Astrocyte (in vitro differentiated cells and primary cell): ENCODE measurements at regions not wholly inside any gene's neighbourhood (a gene's known extent, or its start where the extent isn't known, plus 50 kb on each side); places are given as distances from the start of the nearest gene placed in this dataset.

ENCODE experiments used
- DNase-seq: peaks from one replicate; pipeline ENCODE4 v3.0.0-alpha.2; 2010; ENCODE audit warnings: low read depth
- FAIRE-seq: peaks from 2 replicates; lab custom pipeline; 2011; peaks lifted over from hg19 to GRCh38; lab: Jason Lieb, UNC
- H2AFZ ChIP-seq: 2 replicates; pipeline ENCODE4 v1.6.0; 2012; ENCODE audit warnings: low read depth, low read length, inconsistent platforms
- H3K27ac ChIP-seq: 2 replicates; pipeline ENCODE4 v1.5.1; 2011; ENCODE audit warnings: low read depth, low read length, inconsistent platforms
- H3K27me3 ChIP-seq: 2 replicates; pipeline ENCODE4 v1.6.0; 2011; ENCODE audit warnings: low read length, inconsistent platforms; ENCODE audit not compliant: insufficient read depth
- H3K36me3 ChIP-seq: 2 replicates; pipeline ENCODE4 v1.5.1; 2011; ENCODE audit warnings: low read length, inconsistent platforms; ENCODE audit not compliant: insufficient read depth
- H3K4me1 ChIP-seq: 2 replicates; pipeline ENCODE4 v1.5.1; 2011; ENCODE audit warnings: low read length, inconsistent platforms; ENCODE audit not compliant: insufficient read depth
- H3K4me2 ChIP-seq: 2 replicates; pipeline ENCODE4 v1.6.0; 2012; ENCODE audit warnings: low read length, inconsistent platforms
- H3K4me3 ChIP-seq: 2 replicates; pipeline ENCODE4 v1.5.1; 2011; ENCODE audit warnings: low read depth, mild to moderate bottlenecking, low read length, inconsistent platforms; ENCODE audit not compliant: insufficient read depth
- H3K79me2 ChIP-seq: 2 replicates; pipeline ENCODE4 v1.6.0; 2012; ENCODE audit warnings: mild to moderate bottlenecking, low read length, inconsistent platforms; ENCODE audit not compliant: insufficient read depth
- H3K9ac ChIP-seq: 2 replicates; pipeline ENCODE4 v1.6.0; 2012; ENCODE audit warnings: mild to moderate bottlenecking, low read length, inconsistent platforms
- H3K9me3 ChIP-seq: 2 replicates; pipeline ENCODE4 v1.5.1; 2012; ENCODE audit warnings: low read depth, mild to moderate bottlenecking, low read length, inconsistent platforms; ENCODE audit not compliant: insufficient read depth
- H4K20me1 ChIP-seq: 2 replicates; pipeline ENCODE4 v1.6.0; 2012; ENCODE audit warnings: low read length, inconsistent platforms; ENCODE audit not compliant: insufficient read depth
- H3K27ac Mint-ChIP-seq: one replicate; pipeline ENCODE4 v1.8.0; 2021; ENCODE audit warnings: mild to moderate bottlenecking, mixed read lengths; ENCODE audit not compliant: unreplicated experiment
- H3K27me3 Mint-ChIP-seq: one replicate; pipeline ENCODE4 v1.8.0; 2021; ENCODE audit warnings: low read depth, mixed read lengths; ENCODE audit not compliant: unreplicated experiment
- H3K36me3 Mint-ChIP-seq: one replicate; pipeline ENCODE4 v1.8.0; 2021; ENCODE audit warnings: low read depth, mixed read lengths; ENCODE audit not compliant: unreplicated experiment
- H3K4me1 Mint-ChIP-seq: one replicate; pipeline ENCODE4 v1.8.0; 2021; ENCODE audit warnings: low read depth, mixed read lengths; ENCODE audit not compliant: unreplicated experiment
- H3K4me3 Mint-ChIP-seq: one replicate; pipeline ENCODE4 v1.8.0; 2021; ENCODE audit warnings: mild to moderate bottlenecking, moderate library complexity, mixed read lengths; ENCODE audit not compliant: unreplicated experiment
- H3K9me3 Mint-ChIP-seq: one replicate; pipeline ENCODE4 v1.8.0; 2021; ENCODE audit warnings: mild to moderate bottlenecking, mixed read lengths; ENCODE audit not compliant: unreplicated experiment
- EZH2 ChIP-seq: IDR thresholded peaks from 2 replicates; pipeline ENCODE4 v1.6.1; 2012; ENCODE audit warnings: mild to moderate bottlenecking, low read length, inconsistent platforms; ENCODE audit not compliant: insufficient read depth
- TF ChIP-seq, protein P1 (sequence below): IDR thresholded peaks from 2 replicates; pipeline ENCODE4 v1.5.1; 2011; ENCODE audit warnings: low read depth, mild to moderate bottlenecking, inconsistent platforms, low read length, moderate library complexity; ENCODE audit not compliant: insufficient read depth

DNA sequence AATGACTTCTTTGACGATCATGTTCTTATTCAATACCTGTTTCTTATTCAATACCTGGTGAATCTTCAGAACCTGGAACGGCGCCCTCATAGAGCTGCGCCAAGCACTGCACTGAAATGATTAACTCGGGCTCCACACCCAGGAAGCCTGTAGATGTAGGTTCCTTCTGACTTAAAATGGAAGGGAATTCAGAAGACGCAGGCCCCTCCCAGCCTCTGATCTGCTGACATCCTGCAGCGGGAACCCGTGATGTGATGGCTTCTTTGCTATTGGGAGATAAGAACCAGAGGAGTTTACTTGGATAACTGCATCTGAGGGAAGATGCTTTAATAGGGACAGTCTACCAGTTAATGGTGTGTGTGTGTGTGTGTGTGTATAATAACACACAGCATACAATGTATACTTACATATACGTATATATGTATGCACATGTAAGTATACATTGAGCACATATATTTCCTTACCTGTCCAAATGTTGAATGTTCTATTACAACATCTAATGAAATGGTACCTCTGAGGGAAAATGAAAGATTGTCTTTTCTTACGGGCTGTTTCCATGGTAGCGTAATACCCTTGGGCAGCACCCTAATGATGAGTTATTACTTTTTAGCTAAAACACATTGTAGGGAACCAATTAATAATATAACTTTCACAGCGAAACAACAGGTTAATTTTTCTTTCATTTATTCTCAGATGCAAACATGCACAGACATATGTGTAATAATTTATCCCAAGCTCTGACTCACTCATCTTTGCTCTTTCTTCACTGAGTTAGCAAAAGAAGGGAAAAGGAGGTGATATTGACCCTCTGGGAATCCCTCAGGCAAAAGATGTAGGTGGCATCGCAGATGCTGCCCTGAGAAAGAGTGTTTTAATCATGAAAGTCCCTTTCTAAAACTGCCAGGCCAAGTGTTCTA, 379.8 kb downstream of the SIPA1L2 start:
- Histone ChIP-seq H3K9ac (no peak overlapping the region), H3K4me2 (no peak overlapping the region), H3K36me3 (no peaks in the 10 kb centered on the region), H3K9me3 (no peaks in the 10 kb centered on the region), H2AFZ (no peak overlapping the region), H3K79me2 (no peaks in the 10 kb centered on the region), H4K20me1 (no peaks in the 10 kb centered on the region), H3K27me3 (no peaks in the 10 kb centered on the region), H3K27ac (no peak overlapping the region), H3K4me3 (no peak overlapping the region), H3K4me1 (no peaks in the 10 kb centered on the region)
- Mint-ChIP-seq H3K27ac (no peak overlapping the region), H3K27me3 (peaks cover 33% of the 10 kb centered on the region), H3K4me3 (no peak overlapping the region), H3K9me3 (no peaks in the 10 kb centered on the region), H3K36me3 (no peaks in the 10 kb centered on the region), H3K4me1 (peaks cover 14% of the 10 kb centered on the region)
- DNase-seq: no peak
- no peak for FAIRE-seq
- TF ChIP-seq, protein P1, sequence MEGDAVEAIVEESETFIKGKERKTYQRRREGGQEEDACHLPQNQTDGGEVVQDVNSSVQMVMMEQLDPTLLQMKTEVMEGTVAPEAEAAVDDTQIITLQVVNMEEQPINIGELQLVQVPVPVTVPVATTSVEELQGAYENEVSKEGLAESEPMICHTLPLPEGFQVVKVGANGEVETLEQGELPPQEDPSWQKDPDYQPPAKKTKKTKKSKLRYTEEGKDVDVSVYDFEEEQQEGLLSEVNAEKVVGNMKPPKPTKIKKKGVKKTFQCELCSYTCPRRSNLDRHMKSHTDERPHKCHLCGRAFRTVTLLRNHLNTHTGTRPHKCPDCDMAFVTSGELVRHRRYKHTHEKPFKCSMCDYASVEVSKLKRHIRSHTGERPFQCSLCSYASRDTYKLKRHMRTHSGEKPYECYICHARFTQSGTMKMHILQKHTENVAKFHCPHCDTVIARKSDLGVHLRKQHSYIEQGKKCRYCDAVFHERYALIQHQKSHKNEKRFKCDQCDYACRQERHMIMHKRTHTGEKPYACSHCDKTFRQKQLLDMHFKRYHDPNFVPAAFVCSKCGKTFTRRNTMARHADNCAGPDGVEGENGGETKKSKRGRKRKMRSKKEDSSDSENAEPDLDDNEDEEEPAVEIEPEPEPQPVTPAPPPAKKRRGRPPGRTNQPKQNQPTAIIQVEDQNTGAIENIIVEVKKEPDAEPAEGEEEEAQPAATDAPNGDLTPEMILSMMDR: no peak
- TF ChIP-seq EZH2: no peak

DNA sequence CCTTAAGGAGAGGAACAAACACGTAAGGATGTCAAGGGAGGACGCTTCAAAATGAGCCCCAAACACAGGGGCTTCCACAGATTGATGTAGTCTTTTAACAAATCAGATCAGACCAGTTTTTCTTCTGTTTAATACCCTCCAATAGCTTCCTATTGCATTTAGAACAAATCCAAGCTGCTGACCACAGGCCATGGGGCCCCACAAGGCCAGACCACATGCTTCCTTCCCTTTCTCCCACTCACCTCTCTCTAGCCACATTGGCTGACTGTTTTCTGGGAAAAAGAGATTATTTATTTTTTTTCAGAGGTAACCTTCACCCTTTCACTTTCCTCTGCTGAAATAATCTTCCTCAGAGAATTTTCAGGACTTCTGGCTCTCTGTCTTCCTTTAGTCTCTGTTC, 380.6 kb downstream of the SIPA1L2 start:
- H3K9me3 Mint-ChIP-seq: no peaks in the 10 kb centered on the region
- peaks cover 14% of the 10 kb centered on the region for H3K4me1 Mint-ChIP-seq
- no peaks in the 10 kb centered on the region for H3K36me3 ChIP-seq
- no peak overlapping the region for H3K27ac Mint-ChIP-seq
- H3K4me1 ChIP-seq: no peaks in the 10 kb centered on the region
- no peaks in the 10 kb centered on the region for H4K20me1 ChIP-seq
- TF ChIP-seq, protein P1: no peak
- no peak for TF ChIP-seq EZH2
- no peaks in the 10 kb centered on the region for H3K36me3 Mint-ChIP-seq
- FAIRE-seq (no peak), DNase-seq (no peak)
- H3K4me3 Mint-ChIP-seq: no peak overlapping the region
- no peak overlapping the region for H3K4me2 ChIP-seq
- H3K27me3 ChIP-seq: no peaks in the 10 kb centered on the region
- H3K4me3 ChIP-seq: no peak overlapping the region
- H3K9ac ChIP-seq: no peak overlapping the region
- H2AFZ ChIP-seq: no peak overlapping the region
- no peaks in the 10 kb centered on the region for H3K79me2 ChIP-seq
- no peaks in the 10 kb centered on the region for H3K9me3 ChIP-seq
- H3K27me3 Mint-ChIP-seq: peaks cover 40% of the 10 kb centered on the region
- no peak overlapping the region for H3K27ac ChIP-seq

DNA sequence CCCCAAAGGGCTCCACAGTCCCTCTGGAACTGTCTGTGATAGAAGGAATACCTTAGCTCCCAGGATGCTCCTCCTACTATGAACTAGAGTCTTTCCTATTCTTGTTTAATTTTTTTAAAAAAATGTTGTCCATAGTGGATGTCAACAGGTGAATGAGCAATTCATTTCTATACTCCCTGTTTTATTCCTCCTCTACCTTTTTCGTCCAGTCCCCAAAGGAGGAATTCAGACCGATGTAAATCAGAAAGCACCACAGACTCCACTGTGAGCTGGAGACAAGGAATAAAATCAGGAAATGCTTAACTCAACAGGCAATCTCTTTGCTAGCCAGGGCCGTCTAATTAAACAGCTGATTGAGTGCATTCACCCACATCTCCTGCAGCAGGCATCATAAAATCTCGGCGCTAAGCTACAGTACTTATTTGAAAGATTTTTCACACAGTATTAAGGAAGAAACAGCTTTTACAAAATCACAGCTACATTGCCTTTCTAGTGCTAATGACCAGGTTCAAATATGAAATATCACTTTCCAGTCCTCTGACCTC, 381.6 kb downstream of the SIPA1L2 start:
- Mint-ChIP-seq H3K36me3 (no peaks in the 10 kb centered on the region), H3K4me3 (no peak overlapping the region), H3K27ac (no peak overlapping the region), H3K4me1 (peaks cover 14% of the 10 kb centered on the region), H3K9me3 (peaks cover 3% of the 10 kb centered on the region), H3K27me3 (peaks cover 50% of the 10 kb centered on the region)
- H3K4me2 ChIP-seq: no peak overlapping the region
- no peak overlapping the region for H3K9ac ChIP-seq
- H4K20me1 ChIP-seq: no peaks in the 10 kb centered on the region
- TF ChIP-seq, protein P1: no peak
- no peak for TF ChIP-seq EZH2
- DNase-seq (no peak), FAIRE-seq (no peak)
- no peak overlapping the region for H2AFZ ChIP-seq
- H3K4me3 ChIP-seq: no peak overlapping the region
- H3K4me1 ChIP-seq: no peaks in the 10 kb centered on the region
- H3K9me3 ChIP-seq: no peaks in the 10 kb centered on the region
- no peaks in the 10 kb centered on the region for H3K27me3 ChIP-seq
- H3K36me3 ChIP-seq: no peaks in the 10 kb centered on the region
- no peaks in the 10 kb centered on the region for H3K79me2 ChIP-seq
- H3K27ac ChIP-seq: no peak overlapping the region
